ENCODE measurements at regions not wholly inside any gene's neighbourhood (a gene's known extent, or its start where the extent isn't known, plus 50 kb on each side); places are given as distances from the start of the nearest gene placed in this dataset.
"Not testable (repeated sequence)": the region's sequence is repeated elsewhere in the genome, so short reads cannot be mapped to it uniquely, and the experiment has no call there.

GRCh38 chr4:18676526-18676915, 655.0 kb upstream of the LCORL start:
- DNase-seq (ENCODE audit: low read depth in 2 of 2) = no peak

- no peak for DNase-seq (ENCODE audit: low read depth in 2 of 2)
Observed at GRCh38 chr4:18675586-18676525, 654.3 kb upstream of the LCORL start.

GRCh38 chr4:18670034-18670433, 648.5 kb upstream of the LCORL start:
- DNase-seq (ENCODE audit: low read depth in 2 of 2) = no peak

GRCh38 chr4:18669390-18669789, 647.8 kb upstream of the LCORL start:
- no peak for DNase-seq (ENCODE audit: low read depth in 2 of 2)

GRCh38 chr4:18666322-18666721, 644.8 kb upstream of the LCORL start:
- no peak for DNase-seq (ENCODE audit: low read depth in 2 of 2)

- DNase-seq (ENCODE audit: low read depth in 2 of 2) = no peak
Observed at GRCh38 chr4:18664171-18664570, 642.6 kb upstream of the LCORL start.

- DNase-seq (ENCODE audit: low read depth in 2 of 2) = no peak
Observed at GRCh38 chr4:18645351-18645750, 623.8 kb upstream of the LCORL start.

GRCh38 chr4:18641334-18641733, 619.8 kb upstream of the LCORL start:
- no peak for DNase-seq (ENCODE audit: low read depth in 2 of 2)

- no peak for DNase-seq (ENCODE audit: low read depth in 2 of 2)
Observed at GRCh38 chr4:18638031-18638430, 616.5 kb upstream of the LCORL start.

DNA sequence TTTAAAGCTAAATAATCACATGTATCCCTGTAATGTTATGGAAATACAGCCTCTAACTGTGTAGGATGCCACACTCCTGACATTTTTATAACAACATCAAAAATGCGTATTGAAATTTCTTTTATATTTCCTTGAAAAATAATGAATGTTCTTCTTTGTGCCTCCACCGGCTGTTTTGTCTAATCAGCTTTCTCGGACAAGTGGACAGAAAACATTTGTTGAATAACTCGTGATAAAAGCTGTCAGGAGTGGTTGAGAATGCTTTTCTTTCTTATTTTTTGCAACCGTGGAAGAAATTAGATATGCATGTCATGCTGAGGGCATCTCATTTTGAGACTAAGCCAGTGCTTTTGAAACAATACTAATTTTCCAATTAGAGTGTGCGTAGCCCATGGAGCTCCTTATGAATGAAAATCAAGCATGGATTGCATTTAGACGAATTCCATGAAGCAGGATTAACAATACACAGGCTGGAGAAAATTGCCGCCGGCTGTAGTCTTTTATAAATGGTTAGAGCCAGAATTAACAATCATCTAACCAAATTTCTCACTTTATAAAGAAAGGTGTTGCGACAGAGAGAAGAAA, 614.5 kb upstream of the LCORL start:
- DNase-seq (ENCODE audit: low read depth in 2 of 2) = no peak

- DNase-seq (ENCODE audit: low read depth in 2 of 2) = no peak
Observed at GRCh38 chr4:18635531-18635930, 614.0 kb upstream of the LCORL start.

DNA sequence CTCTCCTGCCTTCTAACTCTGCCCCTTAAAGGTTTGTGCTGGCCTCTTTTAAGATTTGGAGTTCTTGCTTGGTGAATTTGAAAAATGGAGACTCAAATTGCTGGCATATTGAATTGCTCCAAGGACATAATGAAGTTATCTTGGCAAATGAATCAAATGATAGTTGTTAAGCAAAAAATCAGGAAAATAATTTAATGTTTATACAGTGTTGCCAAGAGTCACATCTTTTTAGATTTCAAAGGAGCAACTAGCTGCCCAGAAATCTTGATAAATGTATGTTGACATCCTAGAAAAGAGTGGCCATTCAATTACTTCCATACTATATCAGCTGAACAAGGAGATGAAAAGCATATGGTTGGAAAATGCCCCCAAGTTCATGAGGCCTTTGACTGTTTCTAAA, 610.0 kb upstream of the LCORL start:
- no peak for DNase-seq (ENCODE audit: low read depth in 2 of 2)

DNA sequence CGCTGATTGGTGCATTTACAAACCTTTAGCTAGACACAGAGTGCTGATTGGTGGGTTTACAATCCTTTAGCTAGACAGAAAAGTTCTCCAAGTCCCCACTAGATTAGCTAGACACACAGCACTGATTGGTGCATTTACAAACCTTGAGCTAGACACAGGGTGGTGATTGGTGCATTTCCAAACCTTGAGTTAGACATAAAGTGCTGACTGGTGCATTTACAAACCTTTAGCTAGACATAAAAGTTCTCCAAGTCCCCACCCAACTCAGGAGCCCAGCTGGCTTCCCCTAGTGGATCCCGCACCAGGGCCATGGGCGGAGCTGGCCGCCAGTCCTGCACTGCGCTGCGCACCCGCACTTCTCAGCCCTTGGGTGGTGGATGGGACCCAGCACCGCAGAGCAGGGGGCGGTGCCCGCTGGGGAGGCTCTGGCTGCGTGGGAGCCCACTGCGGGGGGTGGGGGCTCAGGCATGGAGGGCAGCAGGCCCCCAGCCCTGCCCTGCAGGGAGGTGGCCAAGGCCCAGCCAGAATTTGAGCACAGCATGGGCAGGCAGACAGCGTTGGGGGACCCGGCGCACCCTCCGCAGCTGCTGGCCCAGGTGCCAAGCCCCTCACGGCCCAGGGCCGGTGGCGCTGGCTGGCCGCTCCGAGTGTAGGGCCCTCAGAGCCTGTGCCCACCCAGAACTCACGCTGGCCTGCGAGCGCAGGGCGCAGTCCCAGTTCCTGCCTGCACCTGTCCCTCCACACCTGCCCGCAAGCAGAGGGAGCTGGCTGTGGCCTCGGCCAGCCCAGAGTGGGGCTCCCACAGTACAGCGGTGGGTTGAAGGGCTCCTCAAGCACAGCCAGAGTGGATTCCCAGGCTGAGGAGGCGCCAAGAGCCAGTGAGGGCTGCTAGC, 608.9 kb upstream of the LCORL start:
- DNase-seq (ENCODE audit: low read depth in 2 of 2) = no peak

DNA sequence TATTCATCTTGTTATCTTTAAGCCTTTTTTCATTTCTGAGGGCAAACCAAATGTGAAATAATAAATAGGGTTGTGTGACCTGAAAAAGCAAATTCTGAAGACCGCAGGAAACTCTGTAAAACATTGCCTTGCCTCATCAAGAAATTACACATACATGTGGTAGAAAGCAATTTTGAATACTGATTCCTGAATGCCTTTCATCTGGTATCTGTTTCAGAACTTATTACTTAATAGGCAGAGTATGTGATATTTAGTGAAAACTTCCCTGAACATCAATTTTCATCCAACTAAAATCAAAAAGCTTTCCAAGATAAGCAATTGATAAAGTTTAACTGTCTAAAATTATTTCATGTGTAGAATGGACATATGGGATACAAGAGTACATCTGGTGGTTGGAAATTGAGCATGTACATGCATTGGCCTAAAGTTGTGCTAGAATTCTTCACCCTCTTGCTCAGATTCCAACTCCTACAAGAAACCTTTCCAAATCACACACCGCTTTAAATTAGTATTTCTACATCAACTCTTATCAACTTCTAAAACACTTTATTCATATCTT, 606.0 kb upstream of the LCORL start:
- DNase-seq (ENCODE audit: low read depth in 2 of 2) = no peak

DNA sequence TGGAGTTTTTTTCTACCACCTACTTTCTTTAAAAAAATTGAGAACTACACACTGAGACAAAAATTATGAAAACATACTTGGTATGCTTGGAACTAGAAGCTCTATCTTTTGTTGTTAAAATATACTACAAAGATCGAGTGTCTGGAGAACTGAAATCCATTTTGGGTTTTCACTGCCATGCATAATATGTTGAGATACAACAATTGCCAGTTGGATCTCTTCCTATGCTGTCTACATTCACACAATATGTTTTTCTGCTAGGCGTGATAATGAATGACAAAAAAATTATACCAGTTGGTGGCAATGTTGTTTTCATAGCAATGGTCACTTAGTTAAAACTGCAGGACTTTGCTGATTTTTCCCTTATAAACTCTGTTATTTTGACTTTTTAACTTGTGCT, 605.4 kb upstream of the LCORL start:
- DNase-seq (ENCODE audit: low read depth in 2 of 2) = no peak

GRCh38 chr4:18626366-18626765, 604.8 kb upstream of the LCORL start:
- DNase-seq (ENCODE audit: low read depth in 2 of 2) = no peak

DNA sequence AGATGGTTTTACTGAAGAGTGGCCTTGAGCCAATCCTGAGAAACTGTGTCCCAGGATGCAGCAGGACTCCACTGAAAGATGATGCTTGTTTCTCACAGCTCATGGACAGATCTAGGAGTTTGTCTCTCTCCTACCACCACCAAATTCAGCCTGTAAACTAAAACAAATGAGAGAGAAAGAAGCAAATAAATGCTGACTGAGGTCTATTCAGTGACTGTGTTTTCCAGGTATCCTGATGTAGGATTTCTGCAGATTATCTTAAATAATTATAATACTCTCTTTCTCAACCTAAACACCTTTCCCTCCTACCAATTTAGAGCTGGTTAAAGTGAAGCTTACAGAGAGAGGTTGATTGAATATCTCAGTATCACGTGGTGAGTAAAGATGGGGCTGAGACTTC, 599.6 kb upstream of the LCORL start:
- no peak for DNase-seq (ENCODE audit: low read depth in 2 of 2)

GRCh38 chr4:18616720-18617119, 595.2 kb upstream of the LCORL start:
- DNase-seq (ENCODE audit: low read depth in 2 of 2) = no peak

DNA sequence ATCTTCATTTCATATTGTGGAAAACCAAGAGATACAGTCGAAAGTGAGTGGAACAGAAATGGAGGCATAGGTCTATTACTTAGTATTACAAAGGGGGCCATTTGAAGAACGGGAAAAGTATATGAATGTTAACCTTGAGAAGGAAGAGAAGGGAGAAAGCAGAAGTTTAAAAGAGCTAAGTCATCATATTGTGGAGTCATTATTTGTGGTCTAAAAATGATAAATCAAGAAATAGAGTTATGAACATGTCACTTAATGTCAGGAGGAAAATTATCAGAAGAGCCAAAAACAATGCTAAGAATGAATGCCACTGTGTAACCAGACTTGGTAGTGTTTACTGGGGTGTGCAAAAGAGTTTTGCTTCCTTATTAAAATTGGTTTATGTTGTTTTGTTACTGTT, 589.5 kb upstream of the LCORL start:
- DNase-seq (ENCODE audit: low read depth in 2 of 2) = no peak

DNA sequence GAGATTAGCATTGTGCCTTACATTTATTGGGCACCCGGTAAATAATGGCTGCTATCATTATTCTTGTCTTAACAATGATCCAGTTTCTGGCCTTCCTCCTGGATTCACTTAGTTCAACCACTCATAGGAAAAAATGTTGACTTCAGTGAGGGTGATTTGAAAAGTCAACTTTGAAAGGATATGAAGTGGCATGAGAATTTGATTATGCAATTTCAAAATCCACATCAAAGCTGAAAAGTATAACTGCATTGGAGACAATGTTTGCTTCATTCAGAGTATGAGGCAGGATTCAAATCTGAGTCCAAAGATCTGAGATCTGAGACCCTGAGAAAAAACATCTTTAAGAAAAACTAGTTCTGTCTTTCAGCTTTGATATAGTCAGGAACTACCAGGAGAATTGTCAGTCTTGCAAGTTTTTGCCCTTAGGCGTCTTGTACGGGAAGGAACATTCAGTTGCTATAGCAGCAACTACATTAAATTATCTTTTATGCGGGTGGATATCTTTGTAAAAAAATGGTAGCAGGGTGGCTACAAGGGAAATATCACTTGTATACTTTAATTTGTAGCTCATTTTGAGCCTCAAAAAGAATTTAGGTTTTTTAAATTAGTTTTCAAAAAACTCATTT, 587.5 kb upstream of the LCORL start:
- no peak for DNase-seq (ENCODE audit: low read depth in 2 of 2)

GRCh38 chr4:18602610-18603009, 581.1 kb upstream of the LCORL start:
- DNase-seq (ENCODE audit: low read depth in 2 of 2) = not testable (repeated sequence)

Measured in dermis microvascular lymphatic vessel endothelial cell (primary cell).